Liver (tissue), 3 donors: ENCODE measurements at regions not wholly inside any gene's neighbourhood (a gene's known extent, or its start where the extent isn't known, plus 50 kb on each side); places are given as distances from the start of the nearest gene placed in this dataset.

Source experiments
- CTCF ChIP-seq: fragments of 150-350 bp; IDR thresholded peaks from 2 replicates; pipeline ENCODE4 v1.5.1; 2017; ENCODE audit warnings: improper control_type of control experiment, low read depth, low read length; ENCODE audit not compliant: missing input control
- EGR1 ChIP-seq, 2 donors: IDR thresholded peaks; 2 replicates each; pipeline ENCODE4 v1.6.1; 2016 to 2018; ENCODE audit warnings: antibody characterized with exemption in 2 of 2, low read depth in 2 of 2
- REST ChIP-seq: IDR thresholded peaks from 2 replicates; pipeline ENCODE4 v1.6.1; 2016; ENCODE audit warnings: antibody characterized with exemption, mild to moderate bottlenecking
- TAF1 ChIP-seq: conservative IDR thresholded peaks from 2 replicates; pipeline ENCODE4 v1.6.1; 2016; ENCODE audit warnings: antibody characterized with exemption, mild to moderate bottlenecking
- YY1 ChIP-seq: IDR thresholded peaks from 2 replicates; pipeline ENCODE4 v1.6.1; 2016; ENCODE audit warnings: antibody characterized with exemption, mild to moderate bottlenecking
- donor health status: healthy.
- donor health status: healthy.

- TF ChIP-seq YY1 (no peak), CTCF (no peak), EGR1 (IDR thresholded peaks at IDR 0.05; ENCODE audit: low read depth in 2 of 2) (no peak), REST (no peak), TAF1 (no peak)
Measured at GRCh38 chr20:57874141-57874540, 164.3 kb upstream of the PMEPA1 start.
